PFSK-1 (cell line): ENCODE measurements at regions not wholly inside any gene's neighbourhood (a gene's known extent, or its start where the extent isn't known, plus 50 kb on each side); places are given as distances from the start of the nearest gene placed in this dataset.

Experiments used
- FOXP2 ChIP-seq: optimal IDR thresholded peaks from 2 replicates; pipeline ENCODE3; 2011; ENCODE audit warnings: borderline replicate concordance, control low read depth, inconsistent platforms; ENCODE audit not compliant: insufficient read depth; ENCODE audit errors: extremely low read length, extremely low read depth
- POLR2AphosphoS5 ChIP-seq: IDR thresholded peaks from 2 replicates; pipeline ENCODE4 v1.6.1; 2012; ENCODE audit warnings: low read depth, mild to moderate bottlenecking, control low read depth, low read length, moderate library complexity
- REST ChIP-seq, 2 experiments: IDR thresholded peaks; 2 replicates each; pipeline versions ENCODE4 v1.6.1 to v1.8.0; 2011 to 2012; ENCODE audit warnings: low read depth in 2 of 2, low read length in 2 of 2, control low read depth in 1 of 2, inconsistent platforms in 1 of 2, mild to moderate bottlenecking in 1 of 2, moderate library complexity in 1 of 2; ENCODE audit not compliant: insufficient read depth in 1 of 2
- SIN3A ChIP-seq: IDR thresholded peaks from 2 replicates; pipeline ENCODE4 v1.6.1; 2012; ENCODE audit warnings: mild to moderate bottlenecking, low read length, moderate library complexity, borderline replicate concordance; ENCODE audit not compliant: insufficient read depth
- TAF1 ChIP-seq: IDR thresholded peaks from 2 replicates; pipeline ENCODE4 v1.6.1; 2012; ENCODE audit warnings: low read length, control low read depth, borderline replicate concordance; ENCODE audit not compliant: insufficient read depth

DNA sequence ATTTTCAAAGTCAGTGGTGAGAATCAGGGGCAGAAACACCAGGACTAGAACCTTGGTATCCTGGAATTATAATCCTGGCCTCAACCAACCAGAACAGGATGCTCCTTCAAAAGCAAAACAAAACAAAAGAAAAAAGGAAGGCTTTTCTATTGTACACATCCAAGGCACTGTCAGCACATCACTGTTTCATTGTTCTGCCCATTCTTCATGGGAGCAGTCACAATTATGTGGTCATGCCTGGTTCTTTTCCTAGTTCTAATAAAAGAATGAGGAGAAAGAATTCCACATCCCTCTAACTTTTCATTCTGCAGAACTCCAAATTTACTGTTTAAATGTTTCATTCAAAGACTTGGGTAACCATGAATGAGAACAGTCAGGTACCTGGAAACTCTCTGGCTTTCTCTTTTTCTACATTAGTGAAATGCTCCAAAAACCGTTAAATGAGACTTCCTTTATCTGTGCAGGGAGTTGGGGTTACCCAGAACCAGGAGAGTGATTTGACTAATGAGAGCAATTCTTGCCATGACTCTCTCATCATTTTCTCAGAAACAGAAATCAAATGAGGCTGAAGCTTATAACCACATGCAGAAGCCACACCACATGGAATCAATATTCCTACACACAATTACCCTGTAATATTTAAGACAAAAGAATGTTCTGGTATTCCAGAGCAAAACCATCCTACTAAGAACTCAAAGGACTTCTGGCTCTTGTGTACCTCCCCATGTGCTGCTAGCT, 110.9 kb upstream of the CCDC150 start:
- TF ChIP-seq TAF1 = no peak
- no peak for TF ChIP-seq SIN3A
- TF ChIP-seq FOXP2 = no peak
- no peak for TF ChIP-seq REST (IDR thresholded peaks at IDR 0.05; ENCODE audit: insufficient read depth in 1 of 2, low read depth in 2 of 2, low read length in 2 of 2)
- TF ChIP-seq POLR2AphosphoS5 = no peak

- TF ChIP-seq REST (IDR thresholded peaks at IDR 0.05; ENCODE audit: insufficient read depth in 1 of 2, low read depth in 2 of 2, low read length in 2 of 2) (no peak), FOXP2 (no peak), SIN3A (no peak), TAF1 (no peak), POLR2AphosphoS5 (no peak)
Measured at GRCh38 chr2:196530910-196531309, 108.6 kb upstream of the CCDC150 start.

- TF ChIP-seq REST (IDR thresholded peaks at IDR 0.05; ENCODE audit: insufficient read depth in 1 of 2, low read depth in 2 of 2, low read length in 2 of 2) = no peak
- no peak for TF ChIP-seq SIN3A
- no peak for TF ChIP-seq TAF1
- no peak for TF ChIP-seq POLR2AphosphoS5
- TF ChIP-seq FOXP2 = no peak
Measured at GRCh38 chr2:196533772-196534397, 105.6 kb upstream of the CCDC150 start.

- TF ChIP-seq POLR2AphosphoS5 (no peak), REST (IDR thresholded peaks at IDR 0.05; ENCODE audit: insufficient read depth in 1 of 2, low read depth in 2 of 2, low read length in 2 of 2) (no peak), SIN3A (no peak), TAF1 (no peak), FOXP2 (no peak)
Measured at GRCh38 chr2:196534495-196534894, 105.0 kb upstream of the CCDC150 start.
